ENCODE measurements at regions not wholly inside any gene's neighbourhood (a gene's known extent, or its start where the extent isn't known, plus 50 kb on each side); places are given as distances from the start of the nearest gene placed in this dataset.

DNA sequence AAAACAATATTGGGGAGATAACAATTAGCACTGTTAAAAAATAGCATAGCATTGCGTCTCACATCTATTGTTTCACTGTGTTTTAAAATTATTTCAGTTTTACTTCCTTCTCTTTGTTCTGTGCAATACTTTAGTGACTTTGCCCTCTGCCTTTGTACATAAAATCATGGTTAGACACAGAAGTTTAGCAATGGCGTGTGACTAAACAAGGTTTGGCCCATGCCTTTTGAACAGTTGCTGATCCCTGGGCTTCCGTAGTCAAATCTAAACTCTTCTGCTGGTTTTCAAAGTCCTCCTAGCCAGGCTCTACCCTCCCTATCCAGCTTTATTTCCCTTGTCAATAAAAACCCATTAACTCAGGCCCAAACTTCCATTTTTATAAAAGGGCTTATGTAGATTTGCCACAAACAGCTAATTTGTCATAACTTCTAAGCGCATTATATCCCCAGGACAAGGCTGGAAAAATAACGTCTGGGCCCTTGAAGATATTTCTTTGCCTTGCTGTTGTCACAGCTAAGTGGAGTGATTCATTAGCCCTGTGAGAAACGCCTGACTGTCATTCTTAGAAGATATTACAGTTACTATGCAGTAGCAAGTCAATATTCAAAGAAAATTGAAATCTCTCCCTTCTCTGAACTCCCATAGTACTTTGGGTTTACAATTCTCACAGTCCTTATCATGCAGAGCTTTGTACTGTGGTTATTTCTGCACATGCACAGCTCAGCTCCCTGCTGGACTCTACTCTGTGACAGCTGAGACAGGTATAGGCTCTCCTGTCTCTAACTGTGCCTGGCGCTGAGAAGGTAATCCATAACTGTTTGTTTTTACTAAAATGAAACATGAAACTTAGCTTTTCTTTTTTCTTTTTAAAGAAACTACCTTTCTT is 123.4 kb upstream of the SLC24A5 start:
- Histone ChIP-seq H3K9me2 (replicated peaks; ENCODE audit: low read depth, low read length) (no peaks in the 10 kb centered on the region), H3K4me3 (ENCODE audit: low read length, poor library complexity, severe bottlenecking) (no peak overlapping the region), H3K4me1 (ENCODE audit: insufficient read depth, low read length, poor library complexity, severe bottlenecking) (no peaks in the 10 kb centered on the region), H3K4me2 (ENCODE audit: low read depth, low read length, poor library complexity, severe bottlenecking) (no peak overlapping the region), H3K79me2 (ENCODE audit: insufficient read depth, low read length) (no peaks in the 10 kb centered on the region), H2AFZ (ENCODE audit: low read length) (no peak overlapping the region), H3F3A (ENCODE audit: low read depth) (no peaks in the 10 kb centered on the region), H4K20me1 (ENCODE audit: insufficient read depth, low read length, poor library complexity, severe bottlenecking) (no peaks in the 10 kb centered on the region), H3K9me3 (ENCODE audit: insufficient read depth, low read depth, low read length) (no peaks in the 10 kb centered on the region), H3K27me3 (ENCODE audit: insufficient read depth, low read length, poor library complexity, severe bottlenecking) (no peaks in the 10 kb centered on the region), H3K9ac (ENCODE audit: low read depth, low read length, poor library complexity, severe bottlenecking) (no peak overlapping the region), H3K36me3 (ENCODE audit: insufficient read depth, low read length) (no peaks in the 10 kb centered on the region)
- TF ChIP-seq EZH2phosphoT487 (IDR thresholded peaks at IDR 0.05; ENCODE audit: borderline replicate concordance) = no peak

DNA sequence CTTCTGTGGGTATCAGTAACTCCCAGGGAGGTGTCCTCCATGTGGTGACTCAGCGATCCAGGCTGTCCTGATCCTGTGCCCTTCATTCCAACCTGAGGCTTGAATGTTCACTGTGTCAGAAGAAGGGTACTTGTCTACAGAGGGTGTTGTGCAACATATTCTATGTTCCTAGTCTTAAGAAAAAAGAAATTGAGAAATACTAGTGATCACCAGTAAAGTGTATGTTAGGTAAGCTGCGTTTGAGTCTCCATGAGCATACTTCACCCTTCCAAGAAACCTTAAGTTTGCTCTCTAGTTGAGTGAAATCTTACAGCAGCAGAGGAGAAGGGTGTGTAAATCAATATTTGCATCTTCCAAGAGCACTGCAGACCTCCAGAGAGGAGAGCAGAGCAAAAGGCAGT is 122.2 kb upstream of the SLC24A5 start:
- Histone ChIP-seq H4K20me1 (ENCODE audit: insufficient read depth, low read length, poor library complexity, severe bottlenecking) (no peaks in the 10 kb centered on the region), H3K9ac (ENCODE audit: low read depth, low read length, poor library complexity, severe bottlenecking) (no peak overlapping the region), H3K27me3 (ENCODE audit: insufficient read depth, low read length, poor library complexity, severe bottlenecking) (no peaks in the 10 kb centered on the region), H3K79me2 (ENCODE audit: insufficient read depth, low read length) (no peaks in the 10 kb centered on the region), H3K9me2 (replicated peaks; ENCODE audit: low read depth, low read length) (no peaks in the 10 kb centered on the region), H3K4me2 (ENCODE audit: low read depth, low read length, poor library complexity, severe bottlenecking) (no peak overlapping the region), H3K36me3 (ENCODE audit: insufficient read depth, low read length) (no peaks in the 10 kb centered on the region), H3K4me3 (ENCODE audit: low read length, poor library complexity, severe bottlenecking) (no peak overlapping the region), H2AFZ (ENCODE audit: low read length) (no peak overlapping the region), H3K9me3 (ENCODE audit: insufficient read depth, low read depth, low read length) (no peaks in the 10 kb centered on the region), H3K4me1 (ENCODE audit: insufficient read depth, low read length, poor library complexity, severe bottlenecking) (no peaks in the 10 kb centered on the region), H3F3A (ENCODE audit: low read depth) (no peaks in the 10 kb centered on the region)
- no peak for TF ChIP-seq EZH2phosphoT487 (IDR thresholded peaks at IDR 0.05; ENCODE audit: borderline replicate concordance)
- TF ChIP-seq, protein P1, sequence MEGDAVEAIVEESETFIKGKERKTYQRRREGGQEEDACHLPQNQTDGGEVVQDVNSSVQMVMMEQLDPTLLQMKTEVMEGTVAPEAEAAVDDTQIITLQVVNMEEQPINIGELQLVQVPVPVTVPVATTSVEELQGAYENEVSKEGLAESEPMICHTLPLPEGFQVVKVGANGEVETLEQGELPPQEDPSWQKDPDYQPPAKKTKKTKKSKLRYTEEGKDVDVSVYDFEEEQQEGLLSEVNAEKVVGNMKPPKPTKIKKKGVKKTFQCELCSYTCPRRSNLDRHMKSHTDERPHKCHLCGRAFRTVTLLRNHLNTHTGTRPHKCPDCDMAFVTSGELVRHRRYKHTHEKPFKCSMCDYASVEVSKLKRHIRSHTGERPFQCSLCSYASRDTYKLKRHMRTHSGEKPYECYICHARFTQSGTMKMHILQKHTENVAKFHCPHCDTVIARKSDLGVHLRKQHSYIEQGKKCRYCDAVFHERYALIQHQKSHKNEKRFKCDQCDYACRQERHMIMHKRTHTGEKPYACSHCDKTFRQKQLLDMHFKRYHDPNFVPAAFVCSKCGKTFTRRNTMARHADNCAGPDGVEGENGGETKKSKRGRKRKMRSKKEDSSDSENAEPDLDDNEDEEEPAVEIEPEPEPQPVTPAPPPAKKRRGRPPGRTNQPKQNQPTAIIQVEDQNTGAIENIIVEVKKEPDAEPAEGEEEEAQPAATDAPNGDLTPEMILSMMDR (conservative IDR thresholded peaks at IDR 0.05; ENCODE audit: low read length) = no peak

DNA sequence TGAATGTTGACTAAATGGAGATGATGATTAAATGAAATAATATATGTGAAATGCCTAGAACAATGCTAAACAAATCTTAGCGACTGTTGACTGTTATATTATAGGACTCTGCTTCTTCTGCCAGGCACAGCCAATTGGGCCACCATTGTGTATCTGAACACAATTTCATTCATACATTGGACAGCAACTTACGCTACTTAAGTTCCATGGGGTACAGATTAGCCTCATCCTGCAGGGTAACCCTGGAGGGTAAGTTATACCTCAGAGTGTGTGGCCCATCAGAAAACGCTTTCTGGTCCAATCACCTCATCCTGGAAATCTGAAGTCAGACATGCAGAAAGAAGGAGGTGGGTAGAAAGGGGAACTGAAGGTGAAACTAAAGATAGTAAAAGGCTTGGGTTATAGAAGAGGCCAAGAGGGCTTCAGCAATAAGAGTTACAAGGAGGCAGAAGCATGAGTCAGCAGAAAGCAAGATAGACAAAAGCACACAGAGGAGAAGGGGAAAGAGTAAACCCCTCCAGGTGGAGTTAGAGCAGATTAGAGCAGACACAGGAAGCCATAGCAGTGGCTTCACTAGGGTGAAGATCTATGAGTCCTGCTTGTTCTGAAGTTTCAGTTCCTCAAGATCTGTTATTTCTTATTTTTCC is 119.3 kb upstream of the SLC24A5 start:
- Histone ChIP-seq H3K4me1 (ENCODE audit: insufficient read depth, low read length, poor library complexity, severe bottlenecking) (no peaks in the 10 kb centered on the region), H4K20me1 (ENCODE audit: insufficient read depth, low read length, poor library complexity, severe bottlenecking) (no peaks in the 10 kb centered on the region), H3K79me2 (ENCODE audit: insufficient read depth, low read length) (no peaks in the 10 kb centered on the region), H3F3A (ENCODE audit: low read depth) (no peaks in the 10 kb centered on the region), H3K36me3 (ENCODE audit: insufficient read depth, low read length) (no peaks in the 10 kb centered on the region), H3K4me3 (ENCODE audit: low read length, poor library complexity, severe bottlenecking) (no peak overlapping the region), H3K4me2 (ENCODE audit: low read depth, low read length, poor library complexity, severe bottlenecking) (no peak overlapping the region), H3K9me3 (ENCODE audit: insufficient read depth, low read depth, low read length) (no peaks in the 10 kb centered on the region), H3K27me3 (ENCODE audit: insufficient read depth, low read length, poor library complexity, severe bottlenecking) (no peaks in the 10 kb centered on the region), H2AFZ (ENCODE audit: low read length) (no peak overlapping the region), H3K9me2 (replicated peaks; ENCODE audit: low read depth, low read length) (no peaks in the 10 kb centered on the region), H3K9ac (ENCODE audit: low read depth, low read length, poor library complexity, severe bottlenecking) (no peak overlapping the region)
- TF ChIP-seq, protein P1 (conservative IDR thresholded peaks at IDR 0.05; ENCODE audit: low read length) = no peak
- no peak for TF ChIP-seq EZH2phosphoT487 (IDR thresholded peaks at IDR 0.05; ENCODE audit: borderline replicate concordance)

All from Loucy (cell line).